ENCODE measurements at regions not wholly inside any gene's neighbourhood (a gene's known extent, or its start where the extent isn't known, plus 50 kb on each side); places are given as distances from the start of the nearest gene placed in this dataset.

DNA sequence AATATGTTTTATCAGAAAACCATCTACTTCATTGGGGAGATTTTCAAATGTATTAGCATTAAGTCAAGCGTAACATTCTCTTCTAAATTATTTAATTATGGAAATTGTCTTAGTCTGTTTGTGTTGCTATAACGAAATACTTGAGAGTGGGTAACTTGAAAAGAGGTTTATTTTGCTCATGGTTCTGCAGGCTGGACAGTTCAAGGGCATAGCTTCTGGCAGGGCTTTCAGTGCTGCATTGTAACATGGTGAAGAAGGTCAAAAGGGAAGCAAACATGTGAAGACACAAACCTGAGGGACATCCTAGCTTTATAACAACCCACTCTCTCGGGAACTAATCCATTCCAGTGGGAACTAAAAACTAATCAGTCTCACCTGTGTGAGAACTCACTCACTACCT is 84.3 kb upstream of the TMPO start:
- no peaks in the 10 kb centered on the region for H3K4me1 ChIP-seq (ENCODE audit: control insufficient read depth, low read length)
- H3K9me2 ChIP-seq (replicated peaks; ENCODE audit: control insufficient read depth, low read length): no peaks in the 10 kb centered on the region
- no peaks in the 10 kb centered on the region for H3K79me2 ChIP-seq (ENCODE audit: control insufficient read depth, low read length)
- TF ChIP-seq, protein P1, sequence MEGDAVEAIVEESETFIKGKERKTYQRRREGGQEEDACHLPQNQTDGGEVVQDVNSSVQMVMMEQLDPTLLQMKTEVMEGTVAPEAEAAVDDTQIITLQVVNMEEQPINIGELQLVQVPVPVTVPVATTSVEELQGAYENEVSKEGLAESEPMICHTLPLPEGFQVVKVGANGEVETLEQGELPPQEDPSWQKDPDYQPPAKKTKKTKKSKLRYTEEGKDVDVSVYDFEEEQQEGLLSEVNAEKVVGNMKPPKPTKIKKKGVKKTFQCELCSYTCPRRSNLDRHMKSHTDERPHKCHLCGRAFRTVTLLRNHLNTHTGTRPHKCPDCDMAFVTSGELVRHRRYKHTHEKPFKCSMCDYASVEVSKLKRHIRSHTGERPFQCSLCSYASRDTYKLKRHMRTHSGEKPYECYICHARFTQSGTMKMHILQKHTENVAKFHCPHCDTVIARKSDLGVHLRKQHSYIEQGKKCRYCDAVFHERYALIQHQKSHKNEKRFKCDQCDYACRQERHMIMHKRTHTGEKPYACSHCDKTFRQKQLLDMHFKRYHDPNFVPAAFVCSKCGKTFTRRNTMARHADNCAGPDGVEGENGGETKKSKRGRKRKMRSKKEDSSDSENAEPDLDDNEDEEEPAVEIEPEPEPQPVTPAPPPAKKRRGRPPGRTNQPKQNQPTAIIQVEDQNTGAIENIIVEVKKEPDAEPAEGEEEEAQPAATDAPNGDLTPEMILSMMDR (IDR thresholded peaks at IDR 0.05; ENCODE audit: low read depth, low read length, poor library complexity, severe bottlenecking): no peak
- TF ChIP-seq EZH2phosphoT487 (IDR thresholded peaks at IDR 0.05; ENCODE audit: borderline replicate concordance, low read length): no peak
- H3K9me3 ChIP-seq (ENCODE audit: control insufficient read depth, insufficient read depth, low read length): peaks cover 6% of the 10 kb centered on the region; the same call in 1 of the 2 replicates
- no peaks in the 10 kb centered on the region for H3K36me3 ChIP-seq (ENCODE audit: control insufficient read depth, low read length)
- H3K27ac ChIP-seq (ENCODE audit: low read depth, low read length): no peak overlapping the region
- H3K4me3 ChIP-seq (ENCODE audit: low read length): no peak overlapping the region
- no peak overlapping the region for H3K4me2 ChIP-seq (ENCODE audit: low read length)
- H4K20me1 ChIP-seq (ENCODE audit: control insufficient read depth, insufficient read depth, low read depth, low read length): no peaks in the 10 kb centered on the region
- no peaks in the 10 kb centered on the region for H3F3A ChIP-seq (ENCODE audit: control insufficient read depth, insufficient read depth)
- H3K27me3 ChIP-seq (ENCODE audit: control insufficient read depth, low read length): peaks cover 5% of the 10 kb centered on the region; the same call in 1 of the 2 replicates

DNA sequence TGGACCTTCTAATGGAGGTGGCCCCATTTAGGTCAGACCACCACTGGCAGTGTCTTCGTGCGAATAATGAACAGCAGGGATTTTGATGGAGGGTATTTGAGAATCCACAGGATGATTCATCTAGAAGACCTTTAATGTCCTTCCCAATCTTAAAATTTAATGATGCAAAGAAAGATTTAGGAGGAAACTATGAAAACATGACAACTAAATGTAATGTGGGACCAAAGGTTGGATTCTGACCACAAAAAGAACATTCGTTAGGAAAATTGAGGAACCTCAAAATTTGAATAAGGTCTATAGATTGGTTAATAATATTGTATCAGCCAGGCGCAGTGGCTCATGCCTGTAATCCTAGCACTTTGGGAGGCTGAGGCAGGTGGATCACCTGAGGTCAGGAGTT is 78.2 kb upstream of the TMPO start:
- H4K20me1 ChIP-seq (ENCODE audit: control insufficient read depth, insufficient read depth, low read depth, low read length): no peaks in the 10 kb centered on the region
- H3K4me2 ChIP-seq (ENCODE audit: low read length): no peak overlapping the region
- no peak overlapping the region for H3K27ac ChIP-seq (ENCODE audit: low read depth, low read length)
- no peaks in the 10 kb centered on the region for H3K79me2 ChIP-seq (ENCODE audit: control insufficient read depth, low read length)
- H3K9me2 ChIP-seq (replicated peaks; ENCODE audit: control insufficient read depth, low read length): no peaks in the 10 kb centered on the region
- H3K27me3 ChIP-seq (ENCODE audit: control insufficient read depth, low read length): peaks cover 5% of the 10 kb centered on the region; the same call in 1 of the 2 replicates
- no peaks in the 10 kb centered on the region for H3K36me3 ChIP-seq (ENCODE audit: control insufficient read depth, low read length)
- H3K4me3 ChIP-seq (ENCODE audit: low read length): no peak overlapping the region
- H3K9me3 ChIP-seq (ENCODE audit: control insufficient read depth, insufficient read depth, low read length): peaks cover 6% of the 10 kb centered on the region; the same call in 1 of the 2 replicates
- TF ChIP-seq, protein P1 (IDR thresholded peaks at IDR 0.05; ENCODE audit: low read depth, low read length, poor library complexity, severe bottlenecking): no peak
- no peak for TF ChIP-seq EZH2phosphoT487 (IDR thresholded peaks at IDR 0.05; ENCODE audit: borderline replicate concordance, low read length)
- H3F3A ChIP-seq (ENCODE audit: control insufficient read depth, insufficient read depth): no peaks in the 10 kb centered on the region
- no peaks in the 10 kb centered on the region for H3K4me1 ChIP-seq (ENCODE audit: control insufficient read depth, low read length)

- H3K27ac ChIP-seq (ENCODE audit: low read depth, low read length): no peak overlapping the region
- no peak overlapping the region for H3K4me2 ChIP-seq (ENCODE audit: low read length)
- H3K27me3 ChIP-seq (ENCODE audit: control insufficient read depth, low read length): peaks cover 5% of the 10 kb centered on the region; the same call in 1 of the 2 replicates
- no peak overlapping the region for H3K4me3 ChIP-seq (ENCODE audit: low read length)
- no peaks in the 10 kb centered on the region for H4K20me1 ChIP-seq (ENCODE audit: control insufficient read depth, insufficient read depth, low read depth, low read length)
- peaks cover 6% of the 10 kb centered on the region; the same call in 1 of the 2 replicates for H3K9me3 ChIP-seq (ENCODE audit: control insufficient read depth, insufficient read depth, low read length)
- H3K4me1 ChIP-seq (ENCODE audit: control insufficient read depth, low read length): no peaks in the 10 kb centered on the region
- H3K9me2 ChIP-seq (replicated peaks; ENCODE audit: control insufficient read depth, low read length): no peaks in the 10 kb centered on the region
- no peaks in the 10 kb centered on the region for H3F3A ChIP-seq (ENCODE audit: control insufficient read depth, insufficient read depth)
- H3K36me3 ChIP-seq (ENCODE audit: control insufficient read depth, low read length): no peaks in the 10 kb centered on the region
- TF ChIP-seq, protein P1 (IDR thresholded peaks at IDR 0.05; ENCODE audit: low read depth, low read length, poor library complexity, severe bottlenecking): no peak
- TF ChIP-seq EZH2phosphoT487 (IDR thresholded peaks at IDR 0.05; ENCODE audit: borderline replicate concordance, low read length): no peak
- H3K79me2 ChIP-seq (ENCODE audit: control insufficient read depth, low read length): no peaks in the 10 kb centered on the region
Measured at GRCh38 chr12:98437806-98438595, 77.4 kb upstream of the TMPO start.

Measured in DOHH2 (cell line).